ENCODE measurements at regions not wholly inside any gene's neighbourhood (a gene's known extent, or its start where the extent isn't known, plus 50 kb on each side); places are given as distances from the start of the nearest gene placed in this dataset.
"Not testable (repeated sequence)": the region's sequence is repeated elsewhere in the genome, so short reads cannot be mapped to it uniquely, and the experiment has no call there.

DNA sequence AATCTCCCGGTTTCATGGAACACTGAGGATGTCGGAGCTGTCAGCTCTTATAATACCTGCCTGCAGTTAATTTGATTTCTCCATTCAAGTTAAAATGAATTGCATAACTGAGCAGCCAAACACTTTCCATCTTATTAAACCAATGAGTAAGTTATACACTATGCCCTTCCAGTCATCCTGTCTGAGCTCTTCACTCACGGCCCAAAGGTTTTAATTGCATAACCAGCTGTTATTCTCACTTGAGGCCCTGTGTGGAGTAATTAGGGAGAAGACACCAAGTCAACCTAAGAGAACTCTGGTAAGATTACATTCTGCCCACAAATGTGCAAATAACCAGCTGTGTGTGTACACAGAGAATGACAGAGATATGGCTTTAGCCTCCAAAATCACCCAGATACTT lies 303.5 kb downstream of the TBC1D4 start:
- DNase-seq (ENCODE audit: low spot score) = no peak

DNA sequence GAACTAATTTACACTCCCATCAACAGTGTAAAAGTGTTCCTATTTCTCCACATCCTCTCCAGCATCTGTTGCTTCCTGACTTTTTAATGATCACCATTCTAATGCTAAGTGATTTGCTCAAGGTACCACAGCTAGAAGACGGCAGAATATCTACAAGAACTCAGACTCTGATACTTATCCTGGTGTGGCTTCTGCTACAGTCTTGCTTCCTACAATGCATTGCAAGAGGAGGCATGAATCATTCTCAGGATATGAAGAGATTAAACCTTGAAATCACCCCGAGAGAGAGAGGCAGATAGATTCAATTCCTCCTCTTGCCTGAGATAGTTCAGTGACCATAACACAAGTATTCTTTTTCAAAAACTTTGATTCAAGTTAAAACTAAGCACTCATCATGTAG lies 306.4 kb downstream of the TBC1D4 start:
- DNase-seq (ENCODE audit: low spot score) = no peak

DNA sequence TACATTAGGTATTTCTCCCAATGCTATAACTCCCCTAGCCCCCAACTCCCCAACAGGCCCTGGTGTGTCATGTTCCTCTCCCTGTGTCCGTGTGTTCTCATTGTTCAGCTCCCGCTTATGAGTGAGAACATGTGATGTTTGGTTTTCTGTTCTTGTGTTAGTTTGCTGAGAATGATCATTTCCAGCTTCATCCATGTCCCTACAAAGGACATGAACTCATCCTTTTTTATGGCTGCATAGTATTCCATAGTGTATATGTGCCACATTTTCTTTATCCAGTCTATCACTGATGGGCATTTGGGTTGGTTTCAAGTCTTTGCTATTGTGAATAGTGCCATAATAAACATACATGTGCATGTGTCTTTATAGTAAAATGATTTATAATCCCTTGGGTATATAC lies 306.9 kb downstream of the TBC1D4 start:
- DNase-seq (ENCODE audit: low spot score) = not testable (repeated sequence)

DNA sequence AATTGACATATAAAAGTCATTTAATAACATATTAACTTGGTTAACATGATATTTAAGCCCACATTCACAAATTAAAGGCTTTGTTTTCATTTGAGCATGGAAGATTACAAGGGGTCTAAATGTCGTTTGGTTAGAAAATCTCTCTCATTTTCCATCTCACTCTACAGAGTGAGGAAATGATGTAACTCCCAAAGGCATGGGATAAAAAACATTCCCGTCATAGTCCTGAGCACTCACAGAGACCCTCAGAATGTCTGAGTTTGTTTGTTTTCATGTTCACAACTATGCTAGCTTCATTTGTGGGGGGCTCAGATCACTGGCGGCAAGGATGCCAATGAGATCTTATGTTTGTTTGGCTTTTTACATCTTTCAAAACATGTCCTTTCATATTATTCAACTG lies 307.5 kb downstream of the TBC1D4 start:
- DNase-seq (ENCODE audit: low spot score) = no peak

DNA sequence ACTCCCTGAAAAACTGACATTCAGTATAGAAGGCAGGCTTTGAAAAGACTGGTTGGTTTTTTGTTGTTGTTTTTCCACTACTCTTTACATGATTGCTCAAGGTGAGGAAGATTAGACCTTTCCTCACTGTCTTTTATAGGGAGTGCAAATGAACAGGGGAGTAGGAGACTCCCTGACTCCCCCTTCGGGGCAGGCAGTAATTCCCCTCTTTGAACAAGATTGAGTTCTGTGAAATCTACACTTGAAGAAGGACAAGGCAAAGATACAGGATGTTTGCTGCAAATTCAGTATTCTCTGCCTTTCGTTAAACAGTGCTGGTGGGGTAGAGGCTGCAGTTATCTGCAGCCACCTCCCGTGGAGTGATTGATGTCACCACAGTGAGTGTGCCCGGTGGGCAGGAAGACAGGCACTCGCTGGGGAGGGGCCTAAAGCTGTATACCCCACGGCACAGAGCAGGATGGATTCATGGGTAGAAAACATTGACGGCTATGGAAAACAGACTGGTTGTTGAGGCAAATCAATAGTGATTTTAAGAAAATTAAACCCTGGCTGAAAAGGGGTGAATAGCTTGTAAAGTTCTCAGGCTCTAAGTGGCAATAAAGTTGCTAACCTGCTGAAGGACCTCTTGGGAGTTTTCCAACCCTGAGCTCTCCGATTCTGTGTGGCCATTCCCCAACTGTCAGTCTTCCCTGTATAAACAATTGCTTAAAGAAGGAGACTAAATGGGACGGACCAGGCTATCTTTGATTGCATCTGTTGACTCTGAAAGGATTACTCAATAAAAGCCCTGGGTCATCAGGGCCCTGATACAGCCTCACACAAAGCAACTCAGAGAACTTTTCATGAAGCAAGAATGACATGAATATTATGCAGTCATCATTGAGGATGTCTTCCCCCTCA lies 308.3 kb downstream of the TBC1D4 start:
- DNase-seq (ENCODE audit: low spot score) = peak; percentile 27

DNA sequence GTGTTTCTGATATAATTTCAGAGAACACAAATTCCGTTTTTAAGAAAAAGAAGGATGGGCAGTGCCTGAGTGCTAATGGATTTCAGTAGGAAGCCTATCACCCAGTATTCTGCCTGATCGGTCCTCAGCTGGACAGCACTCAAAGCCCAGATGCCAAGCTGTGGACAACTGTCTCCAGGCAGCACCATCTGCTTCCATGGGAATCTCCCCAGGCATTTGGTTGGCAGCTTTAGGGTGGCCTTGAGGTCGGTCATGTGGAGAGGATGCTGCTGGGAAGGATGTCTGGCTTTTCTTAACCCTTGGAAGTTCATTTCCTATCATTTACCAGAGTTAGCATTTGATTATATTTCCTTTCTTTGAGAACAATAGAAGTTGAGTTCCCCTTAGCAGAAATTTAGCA lies 311.7 kb downstream of the TBC1D4 start:
- no peak for DNase-seq (ENCODE audit: low spot score)

DNA sequence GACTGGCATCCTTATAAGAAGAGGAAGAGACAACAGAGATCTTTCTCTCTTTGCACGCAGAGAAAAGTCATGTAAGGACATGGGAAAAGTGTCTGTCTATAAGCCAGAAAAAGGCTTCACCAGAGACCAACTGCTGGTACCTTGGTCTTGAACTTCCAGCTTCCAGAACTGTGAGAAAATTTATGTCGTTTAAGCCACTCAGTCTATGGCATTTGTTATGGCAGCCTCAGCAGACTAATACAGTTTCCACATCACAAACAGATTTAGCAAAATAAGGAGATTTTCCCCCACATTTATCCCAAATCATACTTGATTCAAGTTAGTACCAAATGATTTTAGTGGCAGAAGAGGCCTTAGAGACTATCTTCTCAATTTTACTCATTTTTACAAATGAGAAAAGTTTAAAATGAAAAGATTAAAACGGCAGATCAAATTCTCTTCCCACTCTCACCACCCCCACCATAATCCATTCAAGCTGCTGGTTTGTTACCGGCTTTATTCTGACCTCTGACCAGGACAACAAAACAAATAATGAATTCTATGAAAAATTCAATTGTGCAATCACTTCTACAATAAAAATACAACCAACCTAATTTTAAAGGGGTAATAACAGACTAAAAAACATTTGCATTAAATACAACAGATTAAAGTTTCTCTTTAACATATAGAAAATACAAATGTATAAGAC lies 316.3 kb downstream of the TBC1D4 start:
- no peak for DNase-seq (ENCODE audit: low spot score)

DNA sequence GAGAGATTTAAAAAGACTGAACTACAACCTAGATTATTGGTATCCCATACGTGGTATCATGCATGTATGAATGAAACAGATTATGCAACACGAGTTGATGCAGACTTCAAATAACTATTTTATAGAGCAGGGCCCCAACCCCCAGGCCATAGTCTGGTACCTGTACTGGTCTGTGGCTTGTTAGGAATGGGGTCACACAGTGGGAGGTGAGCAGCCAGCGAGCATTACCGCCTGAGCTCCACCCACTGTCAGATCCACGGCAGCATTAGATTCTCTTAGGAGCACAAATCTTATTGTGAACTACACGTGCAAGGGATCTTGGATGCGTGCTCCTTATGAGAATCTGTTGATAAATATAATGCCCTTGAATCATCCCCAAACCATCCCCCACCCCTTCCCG lies 320.2 kb downstream of the TBC1D4 start:
- no peak for DNase-seq (ENCODE audit: low spot score)

DNA sequence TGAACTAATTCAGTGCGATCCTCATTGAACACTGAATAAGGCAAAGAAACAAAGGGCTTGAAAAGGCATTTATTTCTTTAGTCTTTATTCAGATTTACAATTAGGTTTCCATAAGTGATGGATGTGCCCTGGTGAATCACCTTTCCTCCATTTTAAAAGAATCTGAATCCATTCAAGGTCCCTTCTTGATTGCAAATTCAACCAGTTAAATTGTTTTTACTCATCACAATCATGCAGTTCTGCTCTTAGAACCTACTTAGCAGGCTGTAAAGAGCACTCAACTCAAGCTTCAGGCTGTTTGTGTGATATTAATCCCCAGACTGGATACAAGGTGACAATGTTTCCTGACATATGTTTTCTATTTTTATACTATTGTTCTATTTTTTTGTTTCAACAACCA lies 321.0 kb downstream of the TBC1D4 start:
- no peak for DNase-seq (ENCODE audit: low spot score)

DNA sequence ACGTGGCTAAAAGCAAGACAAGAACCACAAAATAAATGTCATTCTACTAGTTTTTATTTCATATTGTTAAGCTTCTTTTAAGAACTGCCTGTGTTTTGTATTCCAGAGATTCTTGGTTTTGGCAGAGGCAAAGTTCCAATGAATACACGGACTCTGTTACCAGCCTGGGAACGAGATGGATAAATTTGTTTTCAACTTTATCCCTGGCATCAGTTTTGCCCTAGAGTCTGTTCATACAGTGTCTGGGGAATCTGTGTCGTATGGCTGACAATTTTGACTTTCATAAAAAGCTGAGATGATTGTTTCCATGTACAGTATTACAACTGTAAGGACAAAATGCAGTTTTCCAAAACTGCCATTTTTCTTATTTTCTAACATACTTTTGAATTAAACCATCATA lies 327.6 kb downstream of the TBC1D4 start:
- DNase-seq (ENCODE audit: low spot score) = no peak

DNA sequence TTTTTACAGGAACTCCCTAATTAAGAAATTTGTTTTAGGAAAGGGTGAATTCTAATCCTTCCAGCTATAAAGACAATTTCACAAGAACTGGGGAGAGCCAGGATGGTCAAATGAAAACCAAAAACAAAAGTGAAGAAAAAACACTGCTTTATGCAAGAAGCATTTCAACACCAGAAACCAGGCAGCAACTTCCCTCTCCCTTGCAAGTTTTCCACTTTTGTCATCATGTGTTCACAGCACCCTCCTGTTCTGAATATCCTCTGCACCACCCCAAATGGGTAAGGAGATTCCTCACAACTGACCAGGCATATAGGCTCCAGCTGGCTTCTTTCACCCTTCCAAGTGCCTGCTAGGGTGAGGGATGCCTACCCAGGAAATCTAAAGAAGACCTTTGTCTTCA lies 328.1 kb downstream of the TBC1D4 start:
- no peak for DNase-seq (ENCODE audit: low spot score)

DNA sequence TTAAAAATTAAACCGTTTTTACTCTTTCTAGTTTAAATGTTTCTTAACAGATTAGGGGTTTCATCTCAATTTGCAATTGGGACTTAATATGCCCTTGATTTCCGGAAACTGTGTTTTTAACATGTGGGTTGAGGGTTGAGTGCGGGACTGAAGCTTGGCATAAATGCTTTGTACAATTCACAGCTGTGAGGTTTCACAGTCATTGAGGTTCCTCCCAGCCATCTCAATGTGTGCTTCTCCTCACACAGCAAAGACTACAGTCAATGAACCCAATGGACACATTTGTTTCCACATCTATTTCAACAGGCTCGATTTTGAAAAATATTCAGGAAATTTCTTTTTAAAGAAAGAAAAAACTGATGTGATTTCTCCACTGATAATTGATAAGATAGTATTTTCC lies 328.6 kb downstream of the TBC1D4 start:
- no peak for DNase-seq (ENCODE audit: low spot score)

DNA sequence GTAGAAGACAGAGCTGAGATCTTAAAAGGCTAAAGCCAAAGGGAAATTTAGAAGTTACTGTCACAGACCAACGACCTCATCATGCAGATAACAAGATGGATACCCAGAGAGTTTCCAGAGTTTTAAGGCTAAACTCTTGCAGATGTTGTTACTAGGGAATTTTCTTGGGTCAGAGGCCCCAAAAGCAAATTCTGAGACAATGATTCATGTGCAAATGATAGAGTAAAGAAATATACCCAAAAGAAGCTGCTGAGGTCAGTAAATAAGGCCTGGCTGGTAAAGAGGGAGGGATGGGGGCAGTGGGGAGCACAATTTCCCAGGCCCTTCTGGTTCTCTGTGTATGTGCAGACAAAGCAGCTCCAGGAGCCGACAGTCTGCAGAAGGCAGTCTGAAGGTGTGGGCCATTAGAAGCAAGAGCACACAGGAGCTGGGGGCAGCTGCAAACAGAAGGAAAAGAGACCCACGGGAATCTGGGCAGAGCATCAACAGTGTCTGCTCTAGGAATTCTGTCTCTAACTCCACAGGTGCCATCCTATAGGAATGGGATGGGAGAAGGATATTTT lies 330.8 kb downstream of the TBC1D4 start:
- DNase-seq (ENCODE audit: low spot score) = no peak

DNA sequence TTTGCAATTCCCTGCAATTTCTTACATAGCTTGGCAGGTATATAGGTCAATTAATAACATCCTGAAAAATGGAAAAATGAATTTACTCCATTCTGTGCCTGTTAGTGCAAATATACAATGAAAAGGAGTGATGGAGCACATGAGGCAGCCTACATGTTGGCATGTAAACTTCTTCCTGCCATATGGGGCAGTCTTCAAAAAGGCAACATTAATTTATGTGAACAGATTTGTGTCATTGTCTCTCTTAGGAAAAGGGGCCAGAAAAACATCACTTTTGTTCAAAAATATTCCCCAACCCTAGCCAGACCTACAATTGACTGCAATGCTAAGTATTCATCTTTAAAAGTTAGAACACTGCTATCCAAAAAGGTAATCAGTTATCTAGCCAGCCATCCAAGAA lies 332.2 kb downstream of the TBC1D4 start:
- DNase-seq (ENCODE audit: low spot score) = no peak

DNA sequence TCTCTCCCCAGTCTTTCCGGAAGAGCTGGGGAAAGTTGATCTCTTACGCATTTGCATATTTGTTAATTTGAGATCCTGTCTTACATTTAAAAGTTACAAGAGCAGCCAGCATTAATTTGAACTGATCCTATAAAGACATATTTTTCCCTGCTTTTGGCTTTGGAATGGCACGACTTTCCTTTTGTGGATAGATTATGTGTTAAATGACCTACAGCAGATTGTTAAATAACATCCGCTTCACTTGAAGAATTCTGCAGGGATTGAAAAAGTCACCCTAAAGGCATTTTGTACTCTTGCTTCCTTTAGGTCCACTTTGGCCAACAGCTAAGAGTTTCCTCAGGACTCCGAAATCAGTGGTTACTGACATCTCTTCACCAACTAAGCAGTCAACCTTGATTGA lies 334.0 kb downstream of the TBC1D4 start:
- DNase-seq (ENCODE audit: low spot score) = no peak

DNA sequence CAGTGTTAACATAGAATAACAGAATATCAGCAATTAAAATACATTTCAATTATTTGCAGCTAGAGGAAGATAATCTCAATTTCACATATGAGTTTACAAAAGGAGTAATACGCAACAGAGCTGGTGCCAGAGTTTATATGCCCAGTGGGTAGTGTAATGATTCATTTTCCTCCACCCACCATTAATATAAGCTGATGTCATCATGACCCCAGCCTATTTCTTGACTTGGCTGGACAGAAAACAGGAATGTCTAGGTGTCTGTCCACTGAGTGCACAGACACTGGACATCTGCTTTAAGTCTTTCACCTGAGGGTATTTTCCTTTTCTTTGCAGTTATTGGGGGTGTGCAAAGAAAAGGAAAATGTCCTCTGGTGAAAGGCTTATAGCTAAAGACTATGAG lies 335.5 kb downstream of the TBC1D4 start:
- DNase-seq (ENCODE audit: low spot score) = no peak

DNA sequence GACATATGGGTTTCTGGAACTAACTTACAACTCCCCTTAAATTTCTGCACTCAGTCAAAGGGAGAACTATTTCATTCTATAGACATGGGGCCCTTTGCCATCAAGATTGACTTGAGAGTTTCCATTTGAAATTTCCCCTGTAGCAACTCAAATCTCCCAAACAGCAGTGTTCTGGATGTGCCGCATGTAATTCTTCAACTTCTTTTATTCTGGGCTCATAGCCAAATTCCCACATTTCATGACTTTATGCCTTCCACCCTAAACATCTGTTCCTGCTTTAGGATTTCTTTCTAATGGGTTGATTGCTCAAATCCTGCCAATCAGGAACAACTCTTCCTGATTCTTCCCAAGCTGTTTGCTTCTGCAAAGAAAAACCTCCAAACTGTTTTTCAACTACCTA lies 336.0 kb downstream of the TBC1D4 start:
- DNase-seq (ENCODE audit: low spot score) = no peak

DNA sequence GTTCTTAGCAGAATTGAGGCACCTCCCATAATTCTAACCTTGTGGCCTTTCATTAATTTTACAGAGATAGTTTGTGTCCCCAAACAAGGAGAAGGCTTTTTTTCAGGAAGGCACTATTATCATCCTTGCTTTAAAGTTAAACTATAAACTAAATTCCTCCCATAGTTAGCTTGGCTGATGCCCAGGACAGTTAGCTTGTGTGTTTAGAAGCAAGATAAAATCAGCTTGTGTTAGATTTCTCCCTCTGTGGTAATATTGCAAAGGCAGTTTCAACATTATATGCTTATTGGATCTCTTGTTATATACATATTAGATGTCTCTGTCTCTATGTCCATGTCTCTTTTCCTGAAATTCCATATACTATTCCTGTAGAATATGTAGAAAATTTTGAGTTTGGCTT lies 342.7 kb downstream of the TBC1D4 start:
- DNase-seq (ENCODE audit: low spot score) = peak; percentile 46

DNA sequence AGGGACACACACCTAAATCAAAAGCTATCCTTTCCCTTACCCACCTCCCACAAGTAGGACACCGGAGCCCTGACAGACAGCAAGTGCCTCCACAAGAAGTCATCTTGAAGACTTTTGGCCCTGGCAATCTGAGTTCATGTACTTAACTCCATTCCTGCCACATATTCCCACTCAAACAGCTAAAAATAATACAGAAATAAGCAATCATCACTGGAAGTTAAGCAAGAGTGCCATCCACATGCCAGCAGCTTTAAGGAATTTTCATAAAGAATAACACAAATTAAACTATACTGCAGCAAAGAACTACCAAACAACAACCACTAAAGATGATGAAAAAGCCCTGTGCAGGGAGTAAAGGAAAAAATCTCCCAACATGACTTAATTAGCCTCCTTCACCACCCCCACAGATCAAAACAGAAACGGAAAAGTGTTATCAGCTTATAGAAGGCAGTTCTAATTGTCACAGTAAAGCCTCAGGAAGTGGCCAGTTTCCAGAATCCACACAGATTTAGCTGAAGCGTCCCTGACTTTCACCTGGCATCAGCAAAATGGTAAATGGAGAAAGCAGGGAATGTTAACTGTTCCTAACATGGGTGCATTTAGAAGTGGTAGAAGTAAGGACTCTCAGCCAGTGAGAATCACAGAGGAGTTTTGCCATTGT lies 343.9 kb downstream of the TBC1D4 start:
- DNase-seq (ENCODE audit: low spot score) = no peak

DNA sequence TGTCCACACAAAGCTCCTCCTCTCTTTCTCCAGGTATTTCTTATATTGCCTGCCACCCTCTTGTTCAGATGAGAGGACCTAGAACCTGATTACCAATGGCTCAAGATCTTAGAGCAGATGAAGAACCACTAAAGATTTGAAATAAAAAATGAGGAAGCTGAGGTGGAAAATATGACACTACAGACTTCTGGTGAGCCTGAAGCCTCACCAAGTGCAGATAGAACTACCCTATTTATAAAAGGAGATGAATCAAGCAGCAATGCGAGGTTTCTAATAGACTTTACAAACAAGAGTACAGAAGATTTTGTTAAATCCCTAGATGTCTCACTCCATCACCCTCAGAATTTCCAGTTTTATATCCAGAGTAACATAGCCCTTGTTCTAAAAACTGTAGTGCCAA lies 345.8 kb downstream of the TBC1D4 start:
- no peak for DNase-seq (ENCODE audit: low spot score)

DNA sequence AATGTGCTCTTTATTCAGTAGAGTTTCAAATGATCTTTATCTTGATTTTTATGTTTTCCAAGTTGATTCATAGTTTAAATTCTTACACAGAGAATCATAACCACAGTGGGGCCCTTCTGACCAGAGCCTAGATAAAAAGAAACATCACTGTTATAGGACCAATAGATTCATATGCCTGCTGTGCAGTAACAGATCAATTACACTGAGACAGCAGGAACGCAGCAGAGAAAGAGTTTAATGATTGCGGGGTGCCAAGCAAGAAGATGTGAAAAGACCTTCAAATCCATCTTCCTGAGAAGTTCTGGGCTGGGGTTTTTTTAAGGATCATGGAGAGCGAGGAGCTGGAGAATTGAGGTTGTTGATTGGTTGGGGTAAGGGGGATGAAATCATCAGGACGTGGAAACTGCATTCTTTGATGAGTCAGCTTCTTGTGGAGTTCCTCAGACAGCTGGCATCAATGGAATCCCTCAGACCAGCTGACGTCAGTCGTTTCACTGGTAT lies 346.6 kb downstream of the TBC1D4 start:
- DNase-seq (ENCODE audit: low spot score) = no peak

All from HT-29 (cell line).